ENCODE measurements at regions not wholly inside any gene's neighbourhood (a gene's known extent, or its start where the extent isn't known, plus 50 kb on each side); places are given as distances from the start of the nearest gene placed in this dataset.
A peak's percentile ranks its signal among the peaks of the same experiment; 100 is the strongest.

DNA sequence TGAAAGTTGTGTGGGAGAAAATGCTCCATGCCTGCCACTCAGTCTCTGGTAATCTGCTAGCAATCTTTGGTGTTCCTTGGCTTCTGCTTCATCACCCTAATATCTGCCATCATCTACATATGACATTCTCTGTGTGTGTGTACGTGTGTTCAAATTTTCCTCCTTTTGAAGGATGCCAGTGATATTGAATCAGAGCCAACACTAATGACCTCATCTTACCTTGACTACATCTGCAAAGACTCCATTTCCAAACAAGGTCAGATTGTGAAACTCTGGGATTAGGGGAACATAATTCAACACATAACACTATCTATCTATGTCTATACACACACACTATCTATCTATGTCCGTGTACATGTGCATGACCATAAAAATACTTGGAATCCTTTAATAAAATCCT lies 81.4 kb upstream of the IRS2 start:
- H3K9me3 ChIP-seq (ENCODE audit: control insufficient read depth in 2 of 2, insufficient read depth in 1 of 2, low read depth in 1 of 2, low read length in 1 of 2): no peaks in the 10 kb centered on the region
- H3K27ac ChIP-seq (ENCODE audit: low read depth in 1 of 3, low read length in 2 of 3): no peak overlapping the region
- H3K4me3 ChIP-seq (ENCODE audit: low read depth in 1 of 3, low read length in 3 of 3): no peak overlapping the region
- 13 to 55% (median 28%) methylated on average over 2 of the region's 2 CpGs for WGBS, 3 donors
- no peaks in the 10 kb centered on the region for H3K27me3 ChIP-seq (ENCODE audit: control insufficient read depth in 3 of 3, insufficient read depth in 3 of 3, low read length in 3 of 3)
- H3K4me1 ChIP-seq (ENCODE audit: control insufficient read depth in 3 of 3, insufficient read depth in 2 of 3, low read depth in 1 of 3, low read length in 2 of 3): peaks cover 2 to 14% (median 6%) of the 10 kb centered on the region in 3 donors
- DNase-seq: peak; percentile 26
- FAIRE-seq: no peak
- H3K36me3 ChIP-seq (ENCODE audit: control insufficient read depth in 3 of 3, insufficient read depth in 2 of 3, low read depth in 1 of 3, low read length in 3 of 3): no peaks in the 10 kb centered on the region

DNA sequence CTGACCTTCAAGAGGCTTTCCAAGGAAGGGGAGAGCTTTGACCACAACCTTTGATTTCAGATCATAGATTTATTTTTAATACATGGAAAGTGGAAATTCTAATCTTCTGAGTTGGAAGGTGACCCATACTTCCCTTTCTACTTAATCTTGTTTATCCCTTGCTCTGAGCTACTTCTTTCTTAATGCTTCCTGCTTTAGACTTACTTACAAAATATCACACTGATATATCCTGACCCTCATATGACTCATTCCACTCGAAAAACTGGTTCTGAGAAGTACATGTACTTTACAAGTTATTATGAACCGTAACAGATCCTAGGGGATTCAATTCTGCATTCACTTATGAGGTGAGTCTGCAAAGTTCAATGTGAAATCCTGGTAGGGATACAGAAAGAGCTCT lies 76.2 kb upstream of the IRS2 start:
- Histone ChIP-seq H3K27ac (ENCODE audit: low read depth in 1 of 3, low read length in 2 of 3) (no peak overlapping the region), H3K36me3 (ENCODE audit: control insufficient read depth in 3 of 3, insufficient read depth in 2 of 3, low read depth in 1 of 3, low read length in 3 of 3) (no peaks in the 10 kb centered on the region), H3K4me3 (ENCODE audit: low read depth in 1 of 3, low read length in 3 of 3) (no peak overlapping the region), H3K27me3 (ENCODE audit: control insufficient read depth in 3 of 3, insufficient read depth in 3 of 3, low read length in 3 of 3) (peaks cover 0 to 4% (median 0%) of the 10 kb centered on the region in 3 donors), H3K9me3 (ENCODE audit: control insufficient read depth in 2 of 2, insufficient read depth in 1 of 2, low read depth in 1 of 2, low read length in 1 of 2) (no peaks in the 10 kb centered on the region), H3K4me1 (ENCODE audit: control insufficient read depth in 3 of 3, insufficient read depth in 2 of 3, low read depth in 1 of 3, low read length in 2 of 3) (no peaks in the 10 kb centered on the region)
- WGBS, 3 donors: 8 to 44% (median 30%) methylated on average over 2 of the region's 2 CpGs
- no peak for FAIRE-seq
- no peak for DNase-seq

DNA sequence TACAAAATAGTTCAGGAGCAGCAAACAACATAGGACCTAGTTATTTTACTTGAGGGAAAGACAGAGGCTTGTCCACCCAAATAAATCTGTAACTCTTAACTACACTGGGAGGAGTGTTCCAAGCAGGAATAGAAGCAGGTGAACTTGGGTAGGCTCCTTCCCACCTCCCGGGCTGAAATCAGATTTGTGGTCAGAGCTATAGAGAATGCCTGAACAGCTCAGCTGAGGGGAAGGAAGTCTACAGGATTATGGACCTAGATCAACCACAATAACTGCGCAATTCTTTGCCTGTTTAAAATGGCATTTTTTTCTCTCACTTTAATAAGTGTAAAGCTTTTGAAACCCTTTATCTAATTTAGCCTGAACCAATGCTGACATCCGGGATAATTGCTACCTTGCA lies 73.5 kb upstream of the IRS2 start:
- Histone ChIP-seq H3K4me1 (ENCODE audit: control insufficient read depth in 3 of 3, insufficient read depth in 2 of 3, low read depth in 1 of 3, low read length in 2 of 3) (no peaks in the 10 kb centered on the region), H3K4me3 (ENCODE audit: low read depth in 1 of 3, low read length in 3 of 3) (no peak overlapping the region), H3K27ac (ENCODE audit: low read depth in 1 of 3, low read length in 2 of 3) (no peak overlapping the region), H3K27me3 (ENCODE audit: control insufficient read depth in 3 of 3, insufficient read depth in 3 of 3, low read length in 3 of 3) (peaks cover 0 to 4% (median 0%) of the 10 kb centered on the region in 3 donors), H3K9me3 (ENCODE audit: control insufficient read depth in 2 of 2, insufficient read depth in 1 of 2, low read depth in 1 of 2, low read length in 1 of 2) (no peaks in the 10 kb centered on the region), H3K36me3 (ENCODE audit: control insufficient read depth in 3 of 3, insufficient read depth in 2 of 3, low read depth in 1 of 3, low read length in 3 of 3) (no peaks in the 10 kb centered on the region)
- FAIRE-seq (no peak), DNase-seq (no peak)
- WGBS, 3 donors: 38 to 63% (median 60%) methylated on average over 3 of the region's 3 CpGs

- Histone ChIP-seq H3K27ac (ENCODE audit: low read depth in 1 of 3, low read length in 2 of 3) (no peak overlapping the region), H3K4me3 (ENCODE audit: low read depth in 1 of 3, low read length in 3 of 3) (no peak overlapping the region), H3K9me3 (ENCODE audit: control insufficient read depth in 2 of 2, insufficient read depth in 1 of 2, low read depth in 1 of 2, low read length in 1 of 2) (no peaks in the 10 kb centered on the region), H3K4me1 (ENCODE audit: control insufficient read depth in 3 of 3, insufficient read depth in 2 of 3, low read depth in 1 of 3, low read length in 2 of 3) (no peaks in the 10 kb centered on the region), H3K27me3 (ENCODE audit: control insufficient read depth in 3 of 3, insufficient read depth in 3 of 3, low read length in 3 of 3) (peaks cover 0 to 4% (median 0%) of the 10 kb centered on the region in 3 donors), H3K36me3 (ENCODE audit: control insufficient read depth in 3 of 3, insufficient read depth in 2 of 3, low read depth in 1 of 3, low read length in 3 of 3) (no peaks in the 10 kb centered on the region)
- FAIRE-seq (no peak), DNase-seq (no peak)
- 86 to 93% (median 93%) methylated on average over 8 of the region's 8 CpGs for WGBS, 3 donors
Observed at GRCh38 chr13:109859216-109859835, 72.9 kb upstream of the IRS2 start.

- peak in 1 of 2 donors; percentile 34 for DNase-seq
- Histone ChIP-seq H3K4me1 (ENCODE audit: control insufficient read depth in 3 of 3, insufficient read depth in 2 of 3, low read depth in 1 of 3, low read length in 2 of 3) (no peaks in the 10 kb centered on the region), H3K4me3 (ENCODE audit: low read depth in 1 of 3, low read length in 3 of 3) (no peak overlapping the region), H3K9me3 (ENCODE audit: control insufficient read depth in 2 of 2, insufficient read depth in 1 of 2, low read depth in 1 of 2, low read length in 1 of 2) (no peaks in the 10 kb centered on the region), H3K27ac (ENCODE audit: low read depth in 1 of 3, low read length in 2 of 3) (no peak overlapping the region), H3K27me3 (ENCODE audit: control insufficient read depth in 3 of 3, insufficient read depth in 3 of 3, low read length in 3 of 3) (peaks cover 0 to 4% (median 0%) of the 10 kb centered on the region in 3 donors), H3K36me3 (ENCODE audit: control insufficient read depth in 3 of 3, insufficient read depth in 2 of 3, low read depth in 1 of 3, low read length in 3 of 3) (no peaks in the 10 kb centered on the region)
- FAIRE-seq: no peak
- 69 to 80% (median 72%) methylated on average over 7 of the region's 7 CpGs for WGBS, 3 donors
Observed at GRCh38 chr13:109858319-109858718, 71.9 kb upstream of the IRS2 start.

DNA sequence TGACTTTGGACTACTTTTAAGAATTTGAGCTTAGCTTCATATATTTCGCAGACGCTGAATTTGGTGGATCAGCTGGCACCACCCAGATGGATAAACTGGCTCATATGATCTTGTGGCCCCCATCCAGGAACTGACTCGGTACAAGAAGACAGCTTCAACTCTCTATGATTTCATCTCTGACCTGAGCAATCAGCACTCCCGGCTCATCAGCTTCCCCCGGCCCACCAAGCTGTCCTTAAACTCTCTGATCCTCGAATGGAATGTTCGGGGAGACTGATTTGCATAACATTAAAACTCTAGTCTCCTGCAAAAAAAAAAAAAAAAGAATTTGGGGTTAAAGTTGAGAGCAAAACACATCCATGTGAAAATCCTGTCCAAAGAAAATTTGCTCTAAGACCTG lies 71.4 kb upstream of the IRS2 start:
- no peak for DNase-seq
- FAIRE-seq: no peak
- 81 to 90% (median 81%) methylated on average over 7 of the region's 7 CpGs for WGBS, 3 donors
- Histone ChIP-seq H3K4me1 (ENCODE audit: control insufficient read depth in 3 of 3, insufficient read depth in 2 of 3, low read depth in 1 of 3, low read length in 2 of 3) (no peaks in the 10 kb centered on the region), H3K27me3 (ENCODE audit: control insufficient read depth in 3 of 3, insufficient read depth in 3 of 3, low read length in 3 of 3) (peaks cover 0 to 4% (median 0%) of the 10 kb centered on the region in 3 donors), H3K4me3 (ENCODE audit: low read depth in 1 of 3, low read length in 3 of 3) (no peak overlapping the region), H3K27ac (ENCODE audit: low read depth in 1 of 3, low read length in 2 of 3) (no peak overlapping the region), H3K9me3 (ENCODE audit: control insufficient read depth in 2 of 2, insufficient read depth in 1 of 2, low read depth in 1 of 2, low read length in 1 of 2) (no peaks in the 10 kb centered on the region), H3K36me3 (ENCODE audit: control insufficient read depth in 3 of 3, insufficient read depth in 2 of 3, low read depth in 1 of 3, low read length in 3 of 3) (no peaks in the 10 kb centered on the region)

GRCh38 chr13:109857325-109857724 lies 70.9 kb upstream of the IRS2 start:
- DNase-seq (no peak), FAIRE-seq (no peak)
- Histone ChIP-seq H3K27me3 (ENCODE audit: control insufficient read depth in 3 of 3, insufficient read depth in 3 of 3, low read length in 3 of 3) (peaks cover 0 to 4% (median 0%) of the 10 kb centered on the region in 3 donors), H3K27ac (ENCODE audit: low read depth in 1 of 3, low read length in 2 of 3) (no peak overlapping the region), H3K4me1 (ENCODE audit: control insufficient read depth in 3 of 3, insufficient read depth in 2 of 3, low read depth in 1 of 3, low read length in 2 of 3) (no peaks in the 10 kb centered on the region), H3K9me3 (ENCODE audit: control insufficient read depth in 2 of 2, insufficient read depth in 1 of 2, low read depth in 1 of 2, low read length in 1 of 2) (no peaks in the 10 kb centered on the region), H3K4me3 (ENCODE audit: low read depth in 1 of 3, low read length in 3 of 3) (no peak overlapping the region), H3K36me3 (ENCODE audit: control insufficient read depth in 3 of 3, insufficient read depth in 2 of 3, low read depth in 1 of 3, low read length in 3 of 3) (no peaks in the 10 kb centered on the region)
- WGBS, 3 donors: 79 to 85% (median 80%) methylated on average over 5 of the region's 5 CpGs

DNA sequence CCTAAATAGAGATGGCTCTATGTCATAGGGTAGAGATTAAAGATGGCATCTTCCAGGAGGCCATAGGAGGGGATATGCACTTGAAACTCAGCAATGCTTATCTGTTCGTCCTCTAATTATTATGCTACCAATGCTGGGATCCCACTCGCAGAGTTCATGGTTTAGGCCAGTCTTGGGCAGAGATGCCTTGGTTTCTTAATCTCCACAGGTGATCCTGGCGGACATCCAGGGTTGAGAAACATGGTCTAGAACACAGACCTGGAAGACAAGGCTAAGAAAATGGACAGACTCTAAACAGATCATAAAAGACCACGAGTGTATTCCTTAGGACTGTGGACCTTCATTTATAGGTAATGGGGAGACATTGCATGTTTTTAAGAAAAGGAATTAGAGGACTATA lies 70.0 kb upstream of the IRS2 start:
- FAIRE-seq: no peak
- 72 to 81% (median 80%) methylated on average over 4 of the region's 4 CpGs for WGBS, 3 donors
- H3K4me1 ChIP-seq (ENCODE audit: control insufficient read depth in 3 of 3, insufficient read depth in 2 of 3, low read depth in 1 of 3, low read length in 2 of 3): no peaks in the 10 kb centered on the region

DNA sequence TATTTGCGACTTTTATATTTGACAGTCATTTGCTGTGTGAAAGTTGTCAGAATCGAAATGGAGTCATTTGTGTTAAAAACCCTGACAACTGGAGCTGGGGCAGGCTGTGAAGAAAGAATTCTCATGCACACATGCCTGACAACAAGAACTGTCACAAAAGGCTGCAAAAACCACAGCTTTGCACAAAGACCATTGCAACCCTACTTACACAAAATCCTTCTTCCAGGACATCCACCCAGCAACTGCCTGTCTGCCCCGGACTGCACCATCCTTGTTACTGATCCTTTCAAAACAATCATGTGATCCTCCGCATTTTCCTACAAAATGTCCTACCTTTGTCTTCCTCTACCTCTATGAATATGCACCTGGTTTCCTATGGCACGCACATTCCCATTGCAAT lies 66.8 kb upstream of the IRS2 start:
- Histone ChIP-seq H3K4me1 (ENCODE audit: control insufficient read depth in 3 of 3, insufficient read depth in 2 of 3, low read depth in 1 of 3, low read length in 2 of 3) (no peaks in the 10 kb centered on the region), H3K27ac (ENCODE audit: low read depth in 1 of 3, low read length in 2 of 3) (no peak overlapping the region), H3K9me3 (ENCODE audit: control insufficient read depth in 2 of 2, insufficient read depth in 1 of 2, low read depth in 1 of 2, low read length in 1 of 2) (no peaks in the 10 kb centered on the region), H3K36me3 (ENCODE audit: control insufficient read depth in 3 of 3, insufficient read depth in 2 of 3, low read depth in 1 of 3, low read length in 3 of 3) (no peaks in the 10 kb centered on the region), H3K27me3 (ENCODE audit: control insufficient read depth in 3 of 3, insufficient read depth in 3 of 3, low read length in 3 of 3) (peaks cover 0 to 2% (median 0%) of the 10 kb centered on the region in 3 donors), H3K4me3 (ENCODE audit: low read depth in 1 of 3, low read length in 3 of 3) (no peak overlapping the region)
- DNase-seq: no peak
- WGBS, 3 donors: 80 to 86% (median 86%) methylated on average over 5 of the region's 5 CpGs
- no peak for FAIRE-seq

More for the DNA sequence above, 70.0 kb upstream of the IRS2 start:
- H3K9me3 ChIP-seq (ENCODE audit: control insufficient read depth in 2 of 2, insufficient read depth in 1 of 2, low read depth in 1 of 2, low read length in 1 of 2): no peaks in the 10 kb centered on the region
- no peak for DNase-seq
- H3K27ac ChIP-seq (ENCODE audit: low read depth in 1 of 3, low read length in 2 of 3): no peak overlapping the region
- H3K4me3 ChIP-seq (ENCODE audit: low read depth in 1 of 3, low read length in 3 of 3): no peak overlapping the region
- no peaks in the 10 kb centered on the region for H3K36me3 ChIP-seq (ENCODE audit: control insufficient read depth in 3 of 3, insufficient read depth in 2 of 3, low read depth in 1 of 3, low read length in 3 of 3)
- peaks cover 0 to 4% (median 0%) of the 10 kb centered on the region in 3 donors for H3K27me3 ChIP-seq (ENCODE audit: control insufficient read depth in 3 of 3, insufficient read depth in 3 of 3, low read length in 3 of 3)
